ENCODE measurements at regions not wholly inside any gene's neighbourhood (a gene's known extent, or its start where the extent isn't known, plus 50 kb on each side); places are given as distances from the start of the nearest gene placed in this dataset.
"Not testable (repeated sequence)": the region's sequence is repeated elsewhere in the genome, so short reads cannot be mapped to it uniquely, and the experiment has no call there.

- H3K9me3 Mint-ChIP-seq = peaks cover 1 to 17% (median 5%) of the 10 kb centered on the region in 3 donors
- H3K27me3 Mint-ChIP-seq = no peaks in the 10 kb centered on the region
- H3K27ac Mint-ChIP-seq = no peak overlapping the region
- no peak overlapping the region for H3K4me3 Mint-ChIP-seq
- no peaks in the 10 kb centered on the region for H3K36me3 Mint-ChIP-seq
- H3K4me1 Mint-ChIP-seq = no peaks in the 10 kb centered on the region
These were observed 577.9 kb upstream of the PTPRD start for GRCh38 chr9:11190719-11191118.

- no peak overlapping the region for H3K27ac Mint-ChIP-seq
- no peaks in the 10 kb centered on the region for H3K36me3 Mint-ChIP-seq
- peaks cover 2 to 17% (median 3%) of the 10 kb centered on the region in 3 donors for H3K9me3 Mint-ChIP-seq
- no peaks in the 10 kb centered on the region for H3K27me3 Mint-ChIP-seq
- no peaks in the 10 kb centered on the region for H3K4me1 Mint-ChIP-seq
- no peak overlapping the region for H3K4me3 Mint-ChIP-seq
These were observed 580.2 kb upstream of the PTPRD start for GRCh38 chr9:11192993-11193392.

DNA sequence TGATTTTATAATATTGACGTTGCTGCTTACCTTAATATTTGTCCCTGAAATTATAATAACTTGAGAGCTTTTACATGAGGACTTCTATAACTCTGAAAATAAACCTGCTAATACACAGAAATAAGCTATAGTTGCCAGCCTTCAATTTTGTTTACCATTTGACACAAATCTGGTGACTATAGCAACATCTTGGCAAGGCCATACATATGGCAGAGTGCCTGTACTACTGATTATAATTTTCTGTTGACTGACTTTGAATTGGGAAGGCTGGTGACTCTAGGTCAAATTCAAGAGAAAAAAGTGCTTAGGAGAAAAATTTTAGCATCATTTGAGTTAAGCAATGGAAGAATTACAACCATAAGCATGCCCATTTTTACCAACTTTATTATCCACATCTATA lies 581.4 kb upstream of the PTPRD start:
- H3K36me3 Mint-ChIP-seq = no peaks in the 10 kb centered on the region
- H3K9me3 Mint-ChIP-seq = peaks cover 2 to 12% (median 3%) of the 10 kb centered on the region in 3 donors
- no peak overlapping the region for H3K27ac Mint-ChIP-seq
- H3K27me3 Mint-ChIP-seq = no peaks in the 10 kb centered on the region
- H3K4me1 Mint-ChIP-seq = no peaks in the 10 kb centered on the region
- H3K4me3 Mint-ChIP-seq = no peak overlapping the region

DNA sequence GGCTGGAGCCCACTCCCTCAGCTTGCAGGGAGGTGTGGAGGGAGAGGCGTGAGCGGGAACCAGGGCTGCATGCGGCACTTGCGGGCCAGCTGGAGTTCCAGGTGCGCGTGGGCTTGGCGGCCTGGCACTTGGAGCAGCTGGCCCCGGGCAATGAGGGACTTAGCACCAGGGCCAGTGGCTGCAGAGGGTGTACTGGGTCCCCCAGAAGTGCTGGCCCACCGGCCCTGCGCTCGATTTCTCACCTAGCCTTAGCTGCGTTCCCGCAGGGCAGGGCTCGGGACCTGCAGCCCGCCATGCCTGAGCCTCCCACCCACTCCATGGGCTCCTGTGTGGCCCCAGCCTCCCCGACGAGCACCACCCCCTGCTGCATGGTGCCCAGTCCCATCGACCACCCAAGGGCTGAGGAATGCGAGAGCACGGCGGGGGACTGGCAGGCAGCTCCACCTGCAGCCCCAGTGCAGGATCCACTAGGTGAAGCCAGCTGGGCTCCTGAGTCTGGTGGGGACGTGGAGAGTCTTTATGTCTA lies 584.1 kb upstream of the PTPRD start:
- H3K36me3 Mint-ChIP-seq, H3K4me1 Mint-ChIP-seq, H3K4me3 Mint-ChIP-seq, H3K27me3 Mint-ChIP-seq, H3K27ac Mint-ChIP-seq, H3K9me3 Mint-ChIP-seq: not testable (repeated sequence)

- Mint-ChIP-seq H3K27me3 (no peaks in the 10 kb centered on the region), H3K9me3 (peaks cover 0 to 5% (median 3%) of the 10 kb centered on the region in 3 donors), H3K36me3 (peaks cover 2% of the 10 kb centered on the region), H3K4me3 (no peak overlapping the region), H3K4me1 (no peaks in the 10 kb centered on the region), H3K27ac (no peak overlapping the region)
These were observed 586.5 kb upstream of the PTPRD start for GRCh38 chr9:11199335-11199734.

- Mint-ChIP-seq H3K9me3 (peaks cover 0 to 8% (median 4%) of the 10 kb centered on the region in 3 donors), H3K27me3 (no peaks in the 10 kb centered on the region), H3K27ac (no peak overlapping the region), H3K4me1 (no peaks in the 10 kb centered on the region), H3K36me3 (peaks cover 2% of the 10 kb centered on the region), H3K4me3 (no peak overlapping the region)
These were observed 591.7 kb upstream of the PTPRD start for GRCh38 chr9:11204521-11204920.

GRCh38 chr9:11206925-11207324 lies 594.1 kb upstream of the PTPRD start:
- H3K27ac Mint-ChIP-seq = no peak overlapping the region
- H3K9me3 Mint-ChIP-seq = peaks cover 0 to 8% (median 4%) of the 10 kb centered on the region in 3 donors
- no peak overlapping the region for H3K4me3 Mint-ChIP-seq
- peaks cover 2% of the 10 kb centered on the region for H3K36me3 Mint-ChIP-seq
- H3K4me1 Mint-ChIP-seq = no peaks in the 10 kb centered on the region
- no peaks in the 10 kb centered on the region for H3K27me3 Mint-ChIP-seq

GRCh38 chr9:11233696-11234095 lies 620.9 kb upstream of the PTPRD start:
- Mint-ChIP-seq H3K27ac (no peak overlapping the region), H3K4me1 (no peaks in the 10 kb centered on the region), H3K4me3 (no peak overlapping the region), H3K36me3 (no peaks in the 10 kb centered on the region), H3K9me3 (peaks cover 4 to 14% (median 8%) of the 10 kb centered on the region in 3 donors), H3K27me3 (no peaks in the 10 kb centered on the region)

- Mint-ChIP-seq H3K27me3 (no peaks in the 10 kb centered on the region), H3K36me3 (no peaks in the 10 kb centered on the region), H3K9me3 (peaks cover 4 to 9% (median 8%) of the 10 kb centered on the region in 3 donors), H3K4me3 (no peak overlapping the region), H3K4me1 (no peaks in the 10 kb centered on the region), H3K27ac (no peak overlapping the region)
These were observed 622.3 kb upstream of the PTPRD start for GRCh38 chr9:11235061-11235460.

DNA sequence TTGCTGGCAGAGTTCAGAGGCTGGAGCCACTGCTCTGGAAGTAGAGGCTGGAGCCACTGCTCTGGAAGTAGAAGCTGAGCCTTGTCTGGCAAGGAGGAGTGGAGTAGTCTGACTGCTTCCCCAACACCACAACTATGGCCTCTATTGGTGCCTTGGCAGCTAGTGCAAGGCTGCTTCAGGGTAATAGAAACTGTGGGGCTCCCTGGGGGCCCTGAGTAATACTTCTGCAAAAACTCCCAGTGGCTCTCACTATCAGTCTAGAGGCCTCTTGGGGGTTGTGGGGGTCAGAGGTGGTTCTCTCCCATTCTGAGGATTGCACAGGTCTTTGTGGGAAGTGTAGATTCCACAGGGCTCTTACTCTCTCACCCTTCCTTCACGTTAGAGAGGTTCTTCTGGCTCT lies 629.0 kb upstream of the PTPRD start:
- Mint-ChIP-seq H3K9me3 (peaks cover 4% of the 10 kb centered on the region in 3 donors), H3K4me3 (no peak overlapping the region)

GRCh38 chr9:11257992-11258391 lies 645.2 kb upstream of the PTPRD start:
- no peaks in the 10 kb centered on the region for H3K36me3 Mint-ChIP-seq
- H3K27ac Mint-ChIP-seq = no peak overlapping the region
- H3K4me3 Mint-ChIP-seq = no peak overlapping the region
- H3K4me1 Mint-ChIP-seq = no peaks in the 10 kb centered on the region
- no peaks in the 10 kb centered on the region for H3K27me3 Mint-ChIP-seq
- peaks cover 4 to 7% (median 5%) of the 10 kb centered on the region in 3 donors for H3K9me3 Mint-ChIP-seq

More for the DNA sequence above, 629.0 kb upstream of the PTPRD start:
- H3K27ac Mint-ChIP-seq = no peak overlapping the region
- no peaks in the 10 kb centered on the region for H3K27me3 Mint-ChIP-seq
- no peaks in the 10 kb centered on the region for H3K36me3 Mint-ChIP-seq
- H3K4me1 Mint-ChIP-seq = no peaks in the 10 kb centered on the region

- Mint-ChIP-seq H3K27ac (no peak overlapping the region), H3K4me3 (no peak overlapping the region), H3K36me3 (no peaks in the 10 kb centered on the region), H3K4me1 (no peaks in the 10 kb centered on the region), H3K9me3 (peaks cover 2 to 12% (median 6%) of the 10 kb centered on the region in 3 donors), H3K27me3 (no peaks in the 10 kb centered on the region)
These were observed 656.2 kb upstream of the PTPRD start for GRCh38 chr9:11269036-11269435.

- Mint-ChIP-seq H3K27me3 (no peaks in the 10 kb centered on the region), H3K9me3 (peaks cover 0 to 2% (median 1%) of the 10 kb centered on the region in 3 donors), H3K4me1 (no peaks in the 10 kb centered on the region), H3K27ac (no peak overlapping the region), H3K4me3 (no peak overlapping the region), H3K36me3 (no peaks in the 10 kb centered on the region)
These were observed 662.4 kb upstream of the PTPRD start for GRCh38 chr9:11275158-11275695.

GRCh38 chr9:11312966-11313365 lies 700.2 kb upstream of the PTPRD start:
- Mint-ChIP-seq H3K27me3 (no peaks in the 10 kb centered on the region), H3K36me3 (no peaks in the 10 kb centered on the region), H3K4me1 (no peaks in the 10 kb centered on the region), H3K27ac (no peak overlapping the region), H3K4me3 (no peak overlapping the region), H3K9me3 (peaks cover 0 to 15% (median 2%) of the 10 kb centered on the region in 3 donors)

DNA sequence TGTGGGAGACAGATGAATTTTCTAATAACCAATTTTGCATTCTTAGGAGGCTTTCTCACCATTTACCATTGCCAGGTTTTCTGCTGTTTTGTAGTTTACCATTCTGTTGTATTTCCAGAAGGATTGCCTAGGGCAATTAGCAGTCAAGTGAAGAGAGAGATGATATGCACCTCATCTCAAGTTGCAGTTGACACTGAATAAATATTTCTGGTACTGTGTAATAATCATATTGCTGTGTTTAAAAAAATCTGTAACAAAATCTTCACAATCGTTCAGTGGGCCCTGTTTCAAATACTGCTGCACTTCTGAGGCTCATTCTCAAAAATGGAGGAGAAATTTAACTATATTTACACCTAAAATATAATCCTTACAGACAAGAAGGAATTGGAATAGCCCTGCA lies 706.1 kb upstream of the PTPRD start:
- H3K36me3 Mint-ChIP-seq = no peaks in the 10 kb centered on the region
- no peak overlapping the region for H3K4me3 Mint-ChIP-seq
- H3K9me3 Mint-ChIP-seq = no peaks in the 10 kb centered on the region
- H3K27ac Mint-ChIP-seq = no peak overlapping the region
- no peaks in the 10 kb centered on the region for H3K27me3 Mint-ChIP-seq
- H3K4me1 Mint-ChIP-seq = no peaks in the 10 kb centered on the region

- H3K27ac Mint-ChIP-seq = no peak overlapping the region
These were observed 706.7 kb upstream of the PTPRD start for GRCh38 chr9:11319538-11319937.

More at GRCh38 chr9:11319538-11319937, 706.7 kb upstream of the PTPRD start:
- H3K4me3 Mint-ChIP-seq = no peak overlapping the region
- no peaks in the 10 kb centered on the region for H3K9me3 Mint-ChIP-seq
- no peaks in the 10 kb centered on the region for H3K27me3 Mint-ChIP-seq
- H3K36me3 Mint-ChIP-seq = no peaks in the 10 kb centered on the region
- H3K4me1 Mint-ChIP-seq = no peaks in the 10 kb centered on the region
